NCI-H2081 treated with DMSO at 0.1 percent for 48 hours (cell line): ENCODE measurements at regions not wholly inside any gene's neighbourhood (a gene's known extent, or its start where the extent isn't known, plus 50 kb on each side); places are given as distances from the start of the nearest gene placed in this dataset.

Experiments used
- DNase-seq: peaks from one replicate; lab custom pipeline; 2025; lab: John Stamatoyannopoulos, UW

- no peak for DNase-seq
Observed at GRCh38 chr18:44503854-44504253, 176.8 kb upstream of the SETBP1 start.

GRCh38 chr18:44507729-44508325, 172.9 kb upstream of the SETBP1 start:
- no peak for DNase-seq

GRCh38 chr18:44508474-44508873, 172.2 kb upstream of the SETBP1 start:
- DNase-seq = no peak

GRCh38 chr18:44509048-44509447, 171.6 kb upstream of the SETBP1 start:
- DNase-seq = no peak

- DNase-seq = no peak
Observed at GRCh38 chr18:44510390-44510789, 170.3 kb upstream of the SETBP1 start.

- DNase-seq = no peak
Observed at GRCh38 chr18:44513233-44513632, 167.5 kb upstream of the SETBP1 start.

- no peak for DNase-seq
Observed at GRCh38 chr18:44514106-44514505, 166.6 kb upstream of the SETBP1 start.

- DNase-seq = no peak
Observed at GRCh38 chr18:44514766-44515165, 165.9 kb upstream of the SETBP1 start.

- DNase-seq = no peak
Observed at GRCh38 chr18:44516450-44516849, 164.2 kb upstream of the SETBP1 start.

- DNase-seq = no peak
Observed at GRCh38 chr18:44517136-44517535, 163.6 kb upstream of the SETBP1 start.

GRCh38 chr18:44518091-44518615, 162.5 kb upstream of the SETBP1 start:
- no peak for DNase-seq

GRCh38 chr18:44518666-44519065, 162.0 kb upstream of the SETBP1 start:
- DNase-seq = no peak

- no peak for DNase-seq
Observed at GRCh38 chr18:44520981-44521667, 159.6 kb upstream of the SETBP1 start.

GRCh38 chr18:44521668-44522022, 159.0 kb upstream of the SETBP1 start:
- DNase-seq = no peak

GRCh38 chr18:44526705-44527415, 153.8 kb upstream of the SETBP1 start:
- DNase-seq = no peak

GRCh38 chr18:44533071-44533470, 147.6 kb upstream of the SETBP1 start:
- no peak for DNase-seq

- no peak for DNase-seq
Observed at GRCh38 chr18:44536046-44536445, 144.6 kb upstream of the SETBP1 start.

- no peak for DNase-seq
Observed at GRCh38 chr18:44536619-44537018, 144.1 kb upstream of the SETBP1 start.

GRCh38 chr18:44537526-44537925, 143.2 kb upstream of the SETBP1 start:
- no peak for DNase-seq

GRCh38 chr18:44539926-44540325, 140.8 kb upstream of the SETBP1 start:
- no peak for DNase-seq

- DNase-seq = no peak
Observed at GRCh38 chr18:44541159-44541558, 139.5 kb upstream of the SETBP1 start.

GRCh38 chr18:44541781-44542180, 138.9 kb upstream of the SETBP1 start:
- no peak for DNase-seq

GRCh38 chr18:44543387-44543786, 137.3 kb upstream of the SETBP1 start:
- no peak for DNase-seq
